ENCODE measurements at regions not wholly inside any gene's neighbourhood (a gene's known extent, or its start where the extent isn't known, plus 50 kb on each side); places are given as distances from the start of the nearest gene placed in this dataset.

DNA sequence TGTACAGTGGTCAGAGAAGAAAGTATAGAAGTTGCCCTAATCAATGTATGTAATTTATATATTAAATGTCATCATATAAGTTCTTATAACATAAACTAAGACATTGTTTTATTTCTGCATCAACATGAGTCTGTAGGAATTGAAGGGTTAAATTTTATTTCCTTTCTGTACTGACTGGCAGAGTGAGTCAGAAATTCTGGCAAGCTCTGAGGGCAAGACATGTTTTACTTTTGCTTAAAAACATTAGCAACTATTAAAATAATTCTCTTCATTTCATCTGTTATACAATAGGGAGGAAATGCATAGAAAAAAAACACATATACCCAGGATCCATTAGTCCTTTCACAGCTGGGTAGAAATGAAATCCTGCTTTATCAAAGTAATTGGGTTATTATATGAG is 171.4 kb upstream of the ALCAM start:
- TF ChIP-seq, protein P1, sequence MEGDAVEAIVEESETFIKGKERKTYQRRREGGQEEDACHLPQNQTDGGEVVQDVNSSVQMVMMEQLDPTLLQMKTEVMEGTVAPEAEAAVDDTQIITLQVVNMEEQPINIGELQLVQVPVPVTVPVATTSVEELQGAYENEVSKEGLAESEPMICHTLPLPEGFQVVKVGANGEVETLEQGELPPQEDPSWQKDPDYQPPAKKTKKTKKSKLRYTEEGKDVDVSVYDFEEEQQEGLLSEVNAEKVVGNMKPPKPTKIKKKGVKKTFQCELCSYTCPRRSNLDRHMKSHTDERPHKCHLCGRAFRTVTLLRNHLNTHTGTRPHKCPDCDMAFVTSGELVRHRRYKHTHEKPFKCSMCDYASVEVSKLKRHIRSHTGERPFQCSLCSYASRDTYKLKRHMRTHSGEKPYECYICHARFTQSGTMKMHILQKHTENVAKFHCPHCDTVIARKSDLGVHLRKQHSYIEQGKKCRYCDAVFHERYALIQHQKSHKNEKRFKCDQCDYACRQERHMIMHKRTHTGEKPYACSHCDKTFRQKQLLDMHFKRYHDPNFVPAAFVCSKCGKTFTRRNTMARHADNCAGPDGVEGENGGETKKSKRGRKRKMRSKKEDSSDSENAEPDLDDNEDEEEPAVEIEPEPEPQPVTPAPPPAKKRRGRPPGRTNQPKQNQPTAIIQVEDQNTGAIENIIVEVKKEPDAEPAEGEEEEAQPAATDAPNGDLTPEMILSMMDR (IDR thresholded peaks at IDR 0.05; ENCODE audit: borderline replicate concordance, extremely low read depth, low read length, poor library complexity, severe bottlenecking), result no peak
- TF ChIP-seq EZH2 (IDR thresholded peaks at IDR 0.05; ENCODE audit: borderline replicate concordance, low read depth, low read length, severe bottlenecking), result no peak
